ENCODE measurements at regions not wholly inside any gene's neighbourhood (a gene's known extent, or its start where the extent isn't known, plus 50 kb on each side); places are given as distances from the start of the nearest gene placed in this dataset.
"Not testable (repeated sequence)": the region's sequence is repeated elsewhere in the genome, so short reads cannot be mapped to it uniquely, and the experiment has no call there.

DNA sequence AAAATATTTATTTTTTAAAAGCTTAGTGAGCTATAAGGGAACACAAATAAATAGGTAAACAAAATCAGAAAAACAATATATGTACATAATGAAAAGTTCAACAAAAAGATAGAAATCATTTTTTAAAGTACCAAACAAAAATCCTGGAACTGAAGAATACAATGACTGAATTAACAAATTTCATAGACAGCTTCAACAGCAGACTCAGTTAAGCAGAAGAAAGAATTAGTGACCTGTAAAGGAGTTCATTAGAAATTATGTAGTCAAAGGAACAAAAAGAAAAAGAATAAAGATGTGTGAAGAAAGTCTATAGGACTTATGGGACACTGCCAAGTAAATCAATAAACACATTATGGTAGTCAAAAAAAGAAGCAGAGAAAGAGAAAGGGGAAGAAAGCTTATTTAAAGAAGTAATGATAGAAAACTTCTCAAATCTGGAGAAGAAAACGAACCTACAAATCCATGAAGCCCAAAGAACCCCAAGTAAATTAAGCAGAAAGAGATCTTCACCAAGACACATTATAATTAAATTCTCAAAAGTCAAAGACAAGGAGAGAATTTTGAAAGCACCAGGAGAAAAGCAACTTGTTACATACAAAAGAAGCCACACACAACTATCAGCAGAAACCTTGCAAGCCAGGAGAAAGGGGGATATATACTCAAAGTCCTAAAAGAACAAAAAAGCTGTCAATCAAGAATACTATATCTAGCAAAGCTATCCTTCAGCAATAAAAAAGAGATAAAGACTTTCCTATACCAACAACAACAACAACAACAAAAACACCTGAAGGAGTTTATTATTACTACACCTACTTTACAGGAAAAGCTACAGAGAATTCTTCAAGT is 338.9 kb downstream of the PTTG2 start:
- H3K27me3 ChIP-seq (ENCODE audit: control insufficient read depth, insufficient read depth, low read length): no peaks in the 10 kb centered on the region
- intact Hi-C loops (cut with DNase I): no loop called here
- H3K9me3 ChIP-seq (ENCODE audit: control insufficient read depth in 2 of 3, insufficient read depth in 1 of 3, low read length in 3 of 3): peaks cover 0 to 16% (median 4%) of the 10 kb centered on the region in 3 donors
- H3K4me3 ChIP-seq (ENCODE audit: low read length in 3 of 3): no peak overlapping the region
- DNase-seq: no peak
- no peak for FAIRE-seq
- no peaks in the 10 kb centered on the region for H3K36me3 ChIP-seq (ENCODE audit: control insufficient read depth in 2 of 3, insufficient read depth in 3 of 3, low read length in 3 of 3)
- no peak overlapping the region for H3K9ac ChIP-seq (ENCODE audit: low read length in 3 of 3)
- TF ChIP-seq, protein P1, sequence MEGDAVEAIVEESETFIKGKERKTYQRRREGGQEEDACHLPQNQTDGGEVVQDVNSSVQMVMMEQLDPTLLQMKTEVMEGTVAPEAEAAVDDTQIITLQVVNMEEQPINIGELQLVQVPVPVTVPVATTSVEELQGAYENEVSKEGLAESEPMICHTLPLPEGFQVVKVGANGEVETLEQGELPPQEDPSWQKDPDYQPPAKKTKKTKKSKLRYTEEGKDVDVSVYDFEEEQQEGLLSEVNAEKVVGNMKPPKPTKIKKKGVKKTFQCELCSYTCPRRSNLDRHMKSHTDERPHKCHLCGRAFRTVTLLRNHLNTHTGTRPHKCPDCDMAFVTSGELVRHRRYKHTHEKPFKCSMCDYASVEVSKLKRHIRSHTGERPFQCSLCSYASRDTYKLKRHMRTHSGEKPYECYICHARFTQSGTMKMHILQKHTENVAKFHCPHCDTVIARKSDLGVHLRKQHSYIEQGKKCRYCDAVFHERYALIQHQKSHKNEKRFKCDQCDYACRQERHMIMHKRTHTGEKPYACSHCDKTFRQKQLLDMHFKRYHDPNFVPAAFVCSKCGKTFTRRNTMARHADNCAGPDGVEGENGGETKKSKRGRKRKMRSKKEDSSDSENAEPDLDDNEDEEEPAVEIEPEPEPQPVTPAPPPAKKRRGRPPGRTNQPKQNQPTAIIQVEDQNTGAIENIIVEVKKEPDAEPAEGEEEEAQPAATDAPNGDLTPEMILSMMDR (IDR thresholded peaks at IDR 0.05; ENCODE audit: borderline replicate concordance, extremely low read depth, insufficient read depth): no peak
- H3K27ac ChIP-seq (ENCODE audit: low read depth in 2 of 2, low read length in 2 of 2): no peak overlapping the region
- no peaks in the 10 kb centered on the region for H3K4me1 ChIP-seq (ENCODE audit: control insufficient read depth in 2 of 3, insufficient read depth in 2 of 3, low read depth in 1 of 3, low read length in 3 of 3)

DNA sequence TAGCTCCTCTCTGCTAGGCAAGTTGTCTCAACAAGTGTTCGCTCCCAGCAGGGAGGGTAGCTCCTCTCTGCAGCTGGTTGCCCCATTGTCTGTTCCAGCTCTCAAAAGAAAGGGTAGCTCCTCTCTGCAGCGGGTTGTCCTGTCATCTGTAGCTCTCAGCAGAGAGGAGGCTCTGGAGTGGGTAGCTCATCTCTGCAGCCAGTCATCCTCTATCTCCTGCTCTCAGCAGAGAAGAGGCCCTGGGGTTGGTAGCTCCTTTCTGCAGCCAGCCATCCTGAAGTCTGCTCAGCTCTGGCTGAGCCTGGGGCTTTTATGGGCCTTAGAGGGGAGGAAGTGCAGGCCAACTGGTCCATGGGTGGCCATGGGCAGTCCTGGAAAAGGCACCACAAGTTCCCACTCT is 342.7 kb downstream of the PTTG2 start:
- Histone ChIP-seq H3K4me3 (ENCODE audit: low read length in 3 of 3) (no peak overlapping the region), H3K4me1 (ENCODE audit: control insufficient read depth in 2 of 3, insufficient read depth in 2 of 3, low read depth in 1 of 3, low read length in 3 of 3) (no peaks in the 10 kb centered on the region), H3K27ac (ENCODE audit: low read depth in 2 of 2, low read length in 2 of 2) (no peak overlapping the region), H3K27me3 (ENCODE audit: control insufficient read depth, insufficient read depth, low read length) (no peaks in the 10 kb centered on the region), H3K9me3 (ENCODE audit: control insufficient read depth in 2 of 3, insufficient read depth in 1 of 3, low read length in 3 of 3) (peaks cover 0 to 16% (median 4%) of the 10 kb centered on the region in 3 donors), H3K9ac (ENCODE audit: low read length in 3 of 3) (no peak overlapping the region), H3K36me3 (ENCODE audit: control insufficient read depth in 2 of 3, insufficient read depth in 3 of 3, low read length in 3 of 3) (no peaks in the 10 kb centered on the region)
- TF ChIP-seq, protein P1 (IDR thresholded peaks at IDR 0.05; ENCODE audit: borderline replicate concordance, extremely low read depth, insufficient read depth): no peak
- DNase-seq: no peak
- intact Hi-C loops (cut with DNase I): no loop called here
- FAIRE-seq: no peak

DNA sequence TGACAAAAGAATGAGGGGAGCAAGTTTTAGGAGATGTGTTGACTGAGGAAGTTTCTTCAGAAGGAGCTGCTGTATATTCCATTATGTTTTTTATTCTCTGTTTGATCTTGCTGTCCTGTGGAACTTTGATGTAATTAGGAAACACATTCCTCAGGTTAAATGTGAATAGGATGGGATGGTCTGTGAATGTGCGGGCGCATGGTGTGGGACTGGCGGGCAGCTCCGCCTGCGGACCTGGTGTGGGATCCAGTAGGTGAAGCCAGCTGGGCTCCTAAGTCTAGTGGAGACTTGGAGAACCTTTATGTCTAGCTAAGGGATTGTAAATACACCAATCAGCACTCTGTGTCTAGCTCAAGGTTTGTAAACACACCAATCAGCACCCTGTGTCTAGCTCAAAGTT is 344.3 kb downstream of the PTTG2 start:
- H3K36me3 ChIP-seq (ENCODE audit: control insufficient read depth in 2 of 3, insufficient read depth in 3 of 3, low read length in 3 of 3); FAIRE-seq; DNase-seq; H3K4me3 ChIP-seq (ENCODE audit: low read length in 3 of 3); H3K27me3 ChIP-seq (ENCODE audit: control insufficient read depth, insufficient read depth, low read length); H3K27ac ChIP-seq (ENCODE audit: low read depth in 2 of 2, low read length in 2 of 2); H3K4me1 ChIP-seq (ENCODE audit: control insufficient read depth in 2 of 3, insufficient read depth in 2 of 3, low read depth in 1 of 3, low read length in 3 of 3); H3K9me3 ChIP-seq (ENCODE audit: control insufficient read depth in 2 of 3, insufficient read depth in 1 of 3, low read length in 3 of 3); H3K9ac ChIP-seq (ENCODE audit: low read length in 3 of 3); intact Hi-C loops (cut with DNase I): not testable (repeated sequence)

DNA sequence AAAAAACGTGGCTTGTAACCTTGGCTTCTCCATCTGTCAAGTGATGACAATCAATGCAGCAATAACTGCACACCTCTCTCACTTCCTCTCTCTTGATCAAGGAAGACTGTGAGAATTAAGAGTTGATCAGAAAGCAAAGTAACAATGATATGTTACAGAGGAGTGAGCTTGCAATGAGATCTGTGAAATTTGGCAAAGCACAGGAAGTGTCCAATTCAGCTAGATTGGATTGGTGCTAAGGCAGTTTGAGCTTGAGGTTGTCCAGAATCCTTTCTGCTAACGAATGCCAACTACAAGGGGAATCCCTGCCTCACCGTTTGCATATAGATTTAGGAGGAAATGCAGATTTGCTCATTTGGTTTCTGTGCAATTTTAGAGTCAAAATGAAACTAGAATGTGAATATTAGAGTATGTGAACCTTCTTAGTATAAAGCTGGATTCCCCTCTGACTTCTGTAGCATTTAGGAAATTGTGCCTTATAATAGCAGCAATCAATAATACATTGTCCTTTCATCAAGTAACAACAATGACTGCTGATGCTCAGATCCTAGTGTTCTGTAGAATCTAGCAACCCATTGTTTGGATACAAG is 346.4 kb downstream of the PTTG2 start:
- Histone ChIP-seq H3K9ac (ENCODE audit: low read length in 3 of 3) (no peak overlapping the region), H3K4me1 (ENCODE audit: control insufficient read depth in 2 of 3, insufficient read depth in 2 of 3, low read depth in 1 of 3, low read length in 3 of 3) (no peaks in the 10 kb centered on the region), H3K27ac (ENCODE audit: low read depth in 2 of 2, low read length in 2 of 2) (no peak overlapping the region), H3K9me3 (ENCODE audit: control insufficient read depth in 2 of 3, insufficient read depth in 1 of 3, low read length in 3 of 3) (no peaks in the 10 kb centered on the region), H3K27me3 (ENCODE audit: control insufficient read depth, insufficient read depth, low read length) (no peaks in the 10 kb centered on the region), H3K36me3 (ENCODE audit: control insufficient read depth in 2 of 3, insufficient read depth in 3 of 3, low read length in 3 of 3) (no peaks in the 10 kb centered on the region), H3K4me3 (ENCODE audit: low read length in 3 of 3) (no peak overlapping the region)
- DNase-seq: no peak
- no peak for FAIRE-seq
- intact Hi-C loops (cut with DNase I): no loop called here
- TF ChIP-seq, protein P1 (IDR thresholded peaks at IDR 0.05; ENCODE audit: borderline replicate concordance, extremely low read depth, insufficient read depth): no peak

Measured in kidney (tissue), 13 donors.